ENCODE measurements at regions not wholly inside any gene's neighbourhood (a gene's known extent, or its start where the extent isn't known, plus 50 kb on each side); places are given as distances from the start of the nearest gene placed in this dataset.
A peak's percentile ranks its signal among the peaks of the same experiment; 100 is the strongest.

DNA sequence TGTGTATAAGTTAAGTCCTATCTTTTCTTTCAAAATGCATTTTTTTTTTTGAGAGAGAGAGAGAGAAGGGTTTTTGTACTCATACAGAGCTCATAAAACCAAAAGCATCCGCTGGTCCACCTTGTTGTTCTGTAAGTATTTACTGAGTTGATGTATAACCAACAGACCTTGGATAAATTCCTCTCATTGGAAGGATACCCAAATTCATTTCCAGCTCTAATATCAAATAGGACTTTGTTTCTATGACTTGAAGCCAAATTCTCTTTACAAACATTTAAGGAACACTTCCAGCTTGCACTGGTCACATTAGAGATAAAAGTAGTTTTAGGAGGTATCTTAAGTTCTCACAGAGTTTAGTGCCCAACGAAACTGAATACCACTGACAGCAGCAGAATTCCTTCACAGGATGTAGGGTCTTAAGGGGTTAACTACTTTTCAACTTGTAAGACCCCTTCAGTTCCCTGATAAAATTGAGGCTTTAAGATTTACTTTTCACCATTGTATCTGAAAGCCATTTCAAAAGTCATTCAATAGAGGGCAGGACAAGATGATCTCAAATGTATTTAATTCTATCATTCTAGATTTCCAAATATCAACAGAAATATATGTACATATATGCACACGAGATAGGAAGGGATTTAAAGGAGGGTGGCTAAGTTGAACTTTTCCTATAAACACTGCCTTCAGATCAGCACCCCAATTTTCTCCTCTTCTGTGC is 1398.5 kb upstream of the CELF4 start:
- DNase-seq: no peak

- no peak for DNase-seq
These were observed 1396.3 kb upstream of the CELF4 start for GRCh38 chr18:38961880-38962279.

DNA sequence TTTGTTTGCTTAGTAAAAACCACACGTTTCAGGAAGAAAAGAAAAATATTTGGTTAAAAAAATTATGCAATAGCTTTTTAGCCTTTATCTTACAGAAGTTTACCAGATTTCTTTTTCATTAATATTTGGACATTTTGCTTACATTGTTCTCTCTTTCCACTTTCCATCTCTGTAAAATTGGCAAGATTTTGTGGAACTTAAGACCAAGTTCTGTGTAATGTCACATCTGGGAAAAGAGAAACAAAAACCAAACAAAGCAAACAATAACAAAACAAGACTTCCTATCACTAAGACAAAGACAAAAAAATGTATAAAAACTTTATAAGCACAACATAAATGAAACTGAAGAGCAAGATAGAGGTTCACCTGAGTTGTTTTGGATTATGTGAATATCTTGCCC is 1392.1 kb upstream of the CELF4 start:
- DNase-seq: no peak

DNA sequence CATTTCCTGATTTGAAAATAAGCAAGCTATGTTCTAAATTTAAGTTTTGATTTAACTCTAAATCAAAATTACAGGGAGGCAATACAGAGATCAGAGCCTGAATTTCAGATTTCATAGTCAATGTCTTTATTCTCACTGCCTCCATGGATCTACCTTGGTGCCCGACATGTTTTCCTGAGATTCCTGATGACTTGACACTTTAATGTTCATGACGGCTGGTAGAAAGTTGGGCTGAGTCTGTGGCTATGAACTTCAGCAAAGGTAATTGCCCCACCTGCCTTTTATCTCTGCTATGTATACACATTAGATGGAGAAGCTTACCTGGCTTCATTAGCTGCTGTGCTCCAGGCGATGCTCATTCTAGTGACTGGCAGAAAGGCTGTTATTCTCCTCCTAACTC is 1390.5 kb upstream of the CELF4 start:
- no peak for DNase-seq

DNA sequence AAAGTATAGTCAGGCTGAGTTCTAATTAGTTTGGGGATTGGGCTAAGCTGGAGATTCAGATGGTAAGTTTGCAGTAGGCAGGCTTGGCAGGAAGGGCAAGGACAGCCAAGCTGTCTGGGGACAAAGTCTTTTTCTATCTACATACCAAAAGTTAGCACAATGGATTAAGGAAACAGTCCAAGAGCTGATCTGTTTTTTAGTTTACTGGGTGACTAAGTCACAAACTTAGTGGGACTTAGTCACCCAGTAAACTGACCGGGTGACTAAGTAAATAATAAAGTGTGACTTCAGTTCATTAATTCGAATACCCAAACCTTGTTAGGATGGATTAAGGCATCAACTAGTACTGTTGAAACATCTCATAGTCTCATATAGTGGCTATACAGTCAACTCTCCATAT is 1386.0 kb upstream of the CELF4 start:
- no peak for DNase-seq

DNA sequence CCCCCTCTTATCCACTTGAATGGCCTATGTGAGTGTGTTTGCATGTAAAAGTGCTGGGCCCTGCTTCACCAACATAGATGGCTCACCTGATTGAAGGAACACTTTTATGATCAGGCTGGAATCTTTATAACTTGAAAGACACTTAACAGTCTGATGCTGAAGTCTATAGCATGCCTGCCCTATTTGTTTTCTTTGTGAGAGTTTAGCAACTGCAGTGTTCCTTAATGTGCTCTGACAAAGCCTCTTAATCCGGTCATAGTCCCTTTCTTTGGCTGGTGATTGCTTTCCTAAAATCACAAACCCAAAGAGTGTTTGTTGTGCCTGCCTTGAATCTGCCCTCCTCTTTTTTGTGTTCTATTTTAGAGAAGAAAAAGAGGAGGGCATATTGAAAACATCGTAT is 1382.8 kb upstream of the CELF4 start:
- no peak for DNase-seq

DNA sequence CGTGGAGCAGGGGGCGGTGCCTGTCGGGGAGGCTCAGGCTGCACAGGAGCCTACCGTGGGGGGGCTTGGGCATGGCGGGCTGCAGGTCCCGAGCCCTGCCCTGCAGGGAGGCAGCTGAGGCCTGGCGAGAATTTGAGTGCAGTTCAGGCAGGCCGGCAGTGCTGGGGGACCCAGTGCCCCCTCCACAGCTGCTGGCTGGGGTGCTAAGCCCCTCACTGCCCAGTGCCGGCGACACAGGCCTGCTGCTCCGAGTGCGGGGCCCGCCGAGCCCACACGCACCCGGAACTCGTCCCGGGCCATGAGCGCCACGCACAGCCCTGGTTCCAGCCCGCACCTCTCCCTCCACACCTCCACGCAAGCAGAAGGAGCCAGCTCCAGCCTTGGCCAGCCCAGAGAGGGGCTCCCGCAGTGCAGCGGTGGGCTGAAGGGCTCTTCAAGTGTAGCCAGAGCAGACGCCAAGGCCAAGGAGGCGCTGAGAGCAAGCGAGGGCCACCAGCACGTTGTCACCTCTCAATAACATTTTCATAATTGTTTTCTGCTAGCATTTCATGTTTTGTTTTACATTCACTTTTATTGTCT is 1378.9 kb upstream of the CELF4 start:
- DNase-seq: no peak

GRCh38 chr18:38941711-38942561 is 1376.3 kb upstream of the CELF4 start:
- no peak for DNase-seq

DNA sequence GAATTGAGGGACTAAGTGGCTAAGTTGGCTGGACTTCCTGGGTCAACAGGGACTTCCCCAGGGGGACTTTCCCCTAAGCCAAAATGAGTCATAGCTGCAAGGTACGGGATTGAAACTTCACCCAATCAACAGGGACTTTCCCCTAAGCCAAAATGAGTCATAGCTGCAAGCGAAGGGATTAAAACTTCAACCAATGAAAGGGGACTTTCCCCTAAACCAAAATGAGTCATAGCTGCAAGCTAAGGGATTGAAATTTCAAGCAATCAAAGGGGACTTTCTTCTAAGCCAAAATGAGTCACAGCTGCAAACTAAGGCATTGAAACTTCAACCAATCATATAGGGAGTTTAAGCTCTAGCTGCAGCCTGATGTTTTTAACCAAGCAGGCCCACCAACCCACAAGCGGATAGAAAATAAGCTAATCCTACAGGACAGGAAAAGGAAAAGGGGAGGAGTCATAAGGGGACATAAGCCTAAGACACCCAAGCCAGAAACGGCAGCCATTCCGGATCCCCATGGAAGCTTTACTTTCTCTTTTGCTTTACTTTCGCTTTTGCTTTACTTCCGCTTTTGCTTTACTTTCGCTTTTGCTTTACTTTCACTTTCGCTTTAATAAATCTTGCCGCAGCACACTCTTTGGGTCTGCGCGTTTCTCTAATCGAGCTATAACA is 1375.4 kb upstream of the CELF4 start:
- peak in 5 of 6 experiments; percentile 0 to 33 (median 24) for DNase-seq

DNA sequence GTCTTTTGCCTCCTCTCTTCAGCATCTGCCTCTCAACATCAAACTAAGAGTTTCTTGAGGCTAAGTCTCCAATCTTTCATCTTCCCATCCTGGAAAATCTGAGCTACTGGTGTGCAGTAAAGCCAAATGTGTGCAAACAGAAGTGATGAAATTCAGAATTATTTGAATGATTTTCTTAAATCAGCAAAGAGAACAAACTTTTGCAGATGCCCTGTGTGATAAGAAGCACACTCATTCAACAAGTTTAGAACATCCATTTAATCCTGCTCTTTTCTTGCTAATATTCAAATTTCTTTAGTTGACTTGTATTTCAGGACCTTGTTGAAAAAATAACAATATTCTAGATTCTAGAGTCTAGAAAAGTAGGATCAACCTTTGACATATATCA is 1374.9 kb upstream of the CELF4 start:
- no peak for DNase-seq

DNA sequence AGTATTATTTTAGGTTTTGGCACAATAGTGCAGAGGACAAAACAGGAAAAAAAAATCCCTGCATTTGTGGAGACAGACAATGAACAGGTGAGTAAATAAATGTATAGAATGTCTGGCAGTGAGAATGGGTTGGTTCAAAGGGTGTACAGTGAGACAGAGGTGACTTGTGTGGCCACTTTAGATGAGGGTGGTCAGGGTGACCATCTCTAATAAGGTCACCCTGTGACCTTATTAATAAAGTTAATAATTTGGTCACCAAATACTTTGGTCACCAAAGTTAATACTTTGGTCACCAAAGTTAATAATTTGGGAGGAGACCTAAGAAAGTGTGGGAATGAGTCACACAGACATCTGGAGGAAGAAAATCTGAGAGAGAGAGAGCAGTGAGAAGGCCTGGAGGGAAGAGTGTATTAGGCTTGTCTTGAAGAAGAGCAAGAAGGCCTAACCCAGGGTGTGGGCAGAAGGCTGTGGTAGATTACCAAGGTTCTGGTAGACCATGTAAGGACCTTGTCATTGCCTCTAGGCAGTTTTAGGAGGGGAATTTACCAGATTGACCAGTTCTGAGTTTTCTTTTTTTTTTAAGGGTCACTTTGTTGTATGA is 1368.4 kb upstream of the CELF4 start:
- no peak for DNase-seq

DNA sequence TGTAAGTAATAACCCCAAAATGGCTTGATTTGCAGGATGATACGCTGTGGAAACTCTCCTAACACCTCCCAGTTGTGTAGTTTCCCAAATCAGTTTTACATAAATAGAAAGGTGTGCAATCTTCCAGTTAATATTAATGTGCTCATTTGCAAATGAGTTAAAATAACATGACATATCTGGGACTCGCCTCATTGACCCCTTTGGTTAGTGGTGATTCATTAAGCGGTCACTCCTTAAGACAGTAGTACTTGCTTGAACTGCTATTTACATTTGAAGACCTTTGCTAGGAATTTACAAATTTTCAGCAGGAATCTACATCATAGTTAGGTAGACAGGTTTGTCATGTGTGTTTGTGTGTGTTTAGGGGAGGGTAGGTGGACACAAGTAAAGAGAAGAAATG is 1367.7 kb upstream of the CELF4 start:
- no peak for DNase-seq

DNA sequence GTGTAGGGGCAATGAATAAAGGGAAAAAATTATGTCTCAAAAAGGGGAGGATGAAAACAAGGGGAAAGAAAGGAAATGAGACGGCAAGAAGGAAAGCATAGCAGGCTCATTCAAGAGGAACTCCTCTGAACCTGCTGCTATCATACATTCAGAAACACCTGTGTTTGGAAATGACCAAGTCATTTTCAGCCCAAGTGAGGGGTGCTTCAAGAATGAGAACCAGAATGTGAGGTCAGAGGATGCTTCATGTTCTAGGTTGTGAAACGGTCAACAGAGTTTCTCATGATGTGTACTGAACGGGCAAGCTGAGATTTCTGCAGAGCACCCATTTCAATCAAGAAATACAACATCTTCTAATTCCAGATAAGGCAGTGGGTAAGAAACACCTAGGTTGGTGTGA is 1367.2 kb upstream of the CELF4 start:
- no peak for DNase-seq

DNA sequence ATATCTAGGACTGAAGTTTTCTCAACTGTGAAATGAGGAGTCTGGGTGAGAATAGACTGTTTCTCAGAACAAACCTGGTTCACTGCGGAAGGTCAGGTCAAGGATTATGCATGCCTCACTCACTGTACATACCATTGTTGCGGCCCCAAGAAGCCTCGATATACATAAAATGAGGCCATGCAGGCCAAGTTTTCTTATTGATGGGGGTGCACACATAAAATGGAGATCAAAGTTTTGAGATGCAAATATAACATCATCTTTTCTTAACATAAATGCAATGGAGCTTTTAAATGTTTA is 1366.1 kb upstream of the CELF4 start:
- no peak for DNase-seq

DNA sequence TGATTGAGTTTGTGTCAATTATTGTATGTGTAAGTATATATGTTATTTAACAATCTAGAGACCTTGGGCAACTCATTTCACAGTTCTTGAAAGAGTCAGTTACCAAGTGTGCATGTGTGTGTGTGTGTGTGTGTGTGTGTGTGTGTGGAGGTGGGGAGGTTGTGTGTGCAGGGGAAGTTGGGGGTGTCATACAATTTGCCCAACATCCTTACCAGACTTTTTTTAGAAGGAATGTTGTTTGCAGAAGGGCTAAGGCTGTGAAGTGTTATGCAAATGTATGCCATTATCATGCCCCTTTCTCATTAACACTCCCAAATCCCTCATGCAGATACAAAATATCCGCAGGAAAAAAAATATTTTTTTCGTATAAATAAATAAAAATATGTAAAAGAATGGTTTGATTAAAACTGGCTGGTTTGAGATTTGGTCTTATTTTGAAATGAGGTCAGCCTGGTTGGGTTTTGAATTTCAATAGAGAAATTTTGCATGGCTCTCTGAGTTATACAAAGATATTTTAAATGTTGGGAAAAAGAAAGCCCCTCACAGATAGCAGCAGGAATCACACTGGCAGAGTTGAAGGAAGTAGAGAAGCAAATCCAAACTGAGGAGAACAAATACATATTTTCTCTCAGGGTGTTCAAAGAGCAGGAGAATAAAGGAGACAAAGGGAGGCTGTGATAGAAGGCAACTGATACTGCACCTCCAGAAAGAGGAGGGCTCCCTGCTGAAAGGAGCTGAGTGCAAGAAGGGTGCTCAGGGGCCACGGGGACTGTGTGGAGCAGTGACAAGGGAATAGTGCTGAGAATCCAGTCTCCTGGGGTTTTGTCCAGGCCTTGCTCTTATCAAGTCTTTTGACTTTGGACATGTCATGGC is 1365.5 kb upstream of the CELF4 start:
- DNase-seq: no peak

GRCh38 chr18:38923540-38923939 is 1357.9 kb upstream of the CELF4 start:
- no peak for DNase-seq

- DNase-seq: no peak
These were observed 1357.5 kb upstream of the CELF4 start for GRCh38 chr18:38923126-38923525.

- DNase-seq: no peak
These were observed 1344.4 kb upstream of the CELF4 start for GRCh38 chr18:38909972-38910371.

DNA sequence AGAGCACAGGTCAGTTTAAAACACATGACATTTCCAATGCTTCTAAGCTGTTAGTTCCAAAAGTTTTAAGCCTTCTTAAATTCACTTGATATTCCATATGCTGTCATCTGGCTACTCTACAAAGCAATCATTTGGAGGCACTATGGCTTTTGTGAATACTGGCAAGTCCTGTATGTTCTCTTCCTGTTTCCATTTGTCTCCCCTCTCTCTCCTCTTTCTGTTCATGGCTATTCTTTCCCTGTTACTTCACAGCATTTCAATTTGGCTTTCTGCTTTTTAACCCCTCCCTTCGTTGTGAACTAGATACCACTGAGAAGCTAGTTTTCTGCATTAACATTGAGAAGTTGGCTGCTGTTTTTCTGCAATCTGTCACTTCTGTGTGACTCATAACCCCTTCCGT is 1337.2 kb upstream of the CELF4 start:
- no peak for DNase-seq

DNA sequence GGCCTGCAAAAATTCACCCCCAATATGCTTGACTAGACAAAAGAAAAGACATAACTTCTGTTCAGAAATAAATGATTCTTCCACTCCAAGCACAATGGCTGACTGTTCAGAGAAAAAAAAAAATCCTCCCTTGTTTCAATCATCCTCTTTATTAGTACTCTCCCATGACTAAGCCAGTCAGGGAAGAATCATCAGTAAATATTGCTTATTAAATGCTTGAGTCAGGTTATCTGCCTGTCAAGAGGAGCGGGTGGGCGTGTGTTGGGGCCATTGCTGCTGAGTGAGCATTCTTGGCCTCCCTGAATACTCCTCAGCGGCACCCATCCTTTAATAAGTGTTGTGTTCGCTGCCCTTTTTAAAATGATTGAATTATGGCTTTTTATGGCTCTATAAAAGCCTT is 1334.8 kb upstream of the CELF4 start:
- no peak for DNase-seq

DNA sequence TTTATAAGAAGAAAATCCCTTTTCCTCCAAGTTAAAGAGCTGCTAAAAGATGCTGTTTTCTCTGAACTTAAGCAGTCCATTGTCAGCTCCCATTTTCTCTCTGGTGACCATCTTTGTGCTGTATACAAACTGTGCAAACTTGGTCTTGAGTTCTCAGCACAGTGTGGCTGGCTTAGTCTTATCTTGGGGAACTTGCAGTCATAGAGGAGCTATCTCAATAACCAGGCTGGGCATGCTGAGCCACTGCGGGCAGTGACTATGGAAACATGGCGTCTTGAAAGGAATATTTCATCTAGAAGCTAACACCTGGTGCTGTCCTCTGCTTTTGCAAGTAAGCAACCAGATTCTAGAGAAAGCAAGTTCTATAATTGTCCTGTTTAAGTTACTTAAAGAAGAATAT is 1334.4 kb upstream of the CELF4 start:
- no peak for DNase-seq

DNA sequence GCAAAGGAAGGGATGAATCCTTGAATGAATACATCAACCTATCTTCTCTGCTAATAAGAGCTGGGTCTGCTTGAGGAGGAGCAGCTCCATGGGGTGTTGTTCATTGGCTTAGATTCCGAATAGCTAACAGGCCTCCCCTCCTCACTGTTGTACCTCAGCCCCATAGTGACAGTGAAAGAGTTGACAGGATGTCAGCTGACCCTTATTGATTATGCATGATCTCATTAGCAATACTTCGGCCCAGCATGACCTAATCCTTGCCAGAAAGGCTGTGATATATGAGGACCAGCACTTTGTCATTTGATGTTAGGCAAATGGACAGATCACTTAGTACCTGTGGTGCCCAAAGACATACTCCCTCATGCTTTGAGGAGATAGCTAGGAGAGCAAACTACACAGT is 1333.7 kb upstream of the CELF4 start:
- DNase-seq: no peak
